ENCODE measurements at regions not wholly inside any gene's neighbourhood (a gene's known extent, or its start where the extent isn't known, plus 50 kb on each side); places are given as distances from the start of the nearest gene placed in this dataset.

GRCh38 chr13:29713839-29714238 is 118.4 kb upstream of the SLC7A1 start:
- Histone ChIP-seq H3K27ac (ENCODE audit: low read depth, low read length) (no peak overlapping the region), H3K4me1 (ENCODE audit: control insufficient read depth in 5 of 5, insufficient read depth in 5 of 5, low read length in 5 of 5) (no peaks in the 10 kb centered on the region), H3K9me3 (ENCODE audit: control insufficient read depth in 5 of 5, low read length in 5 of 5) (peaks cover 2 to 10% (median 5%) of the 10 kb centered on the region in 5 donors), H3K4me3 (ENCODE audit: low read depth in 1 of 5, low read length in 5 of 5) (no peak overlapping the region), H3K27me3 (ENCODE audit: control insufficient read depth in 5 of 5, insufficient read depth in 4 of 5, low read length in 5 of 5) (peaks cover 0 to 9% (median 0%) of the 10 kb centered on the region in 5 donors), H3K9ac (ENCODE audit: low read length in 5 of 5) (no peak overlapping the region), H3K36me3 (ENCODE audit: control insufficient read depth in 5 of 5, insufficient read depth in 5 of 5, low read length in 5 of 5) (no peaks in the 10 kb centered on the region)

GRCh38 chr13:29711776-29712175 is 116.3 kb upstream of the SLC7A1 start:
- Histone ChIP-seq H3K4me1 (ENCODE audit: control insufficient read depth in 5 of 5, insufficient read depth in 5 of 5, low read length in 5 of 5) (no peaks in the 10 kb centered on the region), H3K9me3 (ENCODE audit: control insufficient read depth in 5 of 5, low read length in 5 of 5) (peaks cover 2 to 10% (median 5%) of the 10 kb centered on the region in 5 donors), H3K27me3 (ENCODE audit: control insufficient read depth in 5 of 5, insufficient read depth in 4 of 5, low read length in 5 of 5) (peaks cover 0 to 9% (median 0%) of the 10 kb centered on the region in 5 donors), H3K4me3 (ENCODE audit: low read depth in 1 of 5, low read length in 5 of 5) (no peak overlapping the region), H3K9ac (ENCODE audit: low read length in 5 of 5) (no peak overlapping the region), H3K36me3 (ENCODE audit: control insufficient read depth in 5 of 5, insufficient read depth in 5 of 5, low read length in 5 of 5) (no peaks in the 10 kb centered on the region), H3K27ac (ENCODE audit: low read depth, low read length) (no peak overlapping the region)

GRCh38 chr13:29710511-29710910 is 115.0 kb upstream of the SLC7A1 start:
- Histone ChIP-seq H3K36me3 (ENCODE audit: control insufficient read depth in 5 of 5, insufficient read depth in 5 of 5, low read length in 5 of 5) (no peaks in the 10 kb centered on the region), H3K27ac (ENCODE audit: low read depth, low read length) (no peak overlapping the region), H3K9ac (ENCODE audit: low read length in 5 of 5) (no peak overlapping the region), H3K9me3 (ENCODE audit: control insufficient read depth in 5 of 5, low read length in 5 of 5) (peaks cover 2 to 10% (median 5%) of the 10 kb centered on the region in 5 donors), H3K4me3 (ENCODE audit: low read depth in 1 of 5, low read length in 5 of 5) (no peak overlapping the region), H3K27me3 (ENCODE audit: control insufficient read depth in 5 of 5, insufficient read depth in 4 of 5, low read length in 5 of 5) (peaks cover 0 to 9% (median 0%) of the 10 kb centered on the region in 5 donors), H3K4me1 (ENCODE audit: control insufficient read depth in 5 of 5, insufficient read depth in 5 of 5, low read length in 5 of 5) (no peaks in the 10 kb centered on the region)

- no peak overlapping the region for H3K9ac ChIP-seq (ENCODE audit: low read length in 5 of 5)
- no peak overlapping the region for H3K27ac ChIP-seq (ENCODE audit: low read depth, low read length)
- peaks cover 0 to 9% (median 0%) of the 10 kb centered on the region in 5 donors for H3K27me3 ChIP-seq (ENCODE audit: control insufficient read depth in 5 of 5, insufficient read depth in 4 of 5, low read length in 5 of 5)
- H3K4me1 ChIP-seq (ENCODE audit: control insufficient read depth in 5 of 5, insufficient read depth in 5 of 5, low read length in 5 of 5): peaks cover 4 to 8% (median 7%) of the 10 kb centered on the region in 5 donors
- no peak overlapping the region for H3K4me3 ChIP-seq (ENCODE audit: low read depth in 1 of 5, low read length in 5 of 5)
- H3K36me3 ChIP-seq (ENCODE audit: control insufficient read depth in 5 of 5, insufficient read depth in 5 of 5, low read length in 5 of 5): no peaks in the 10 kb centered on the region
- H3K9me3 ChIP-seq (ENCODE audit: control insufficient read depth in 5 of 5, low read length in 5 of 5): peaks cover 2 to 7% (median 5%) of the 10 kb centered on the region in 5 donors
Observed at GRCh38 chr13:29709407-29710069, 114.0 kb upstream of the SLC7A1 start.

- H3K9ac ChIP-seq (ENCODE audit: low read length in 5 of 5): no peak overlapping the region
- no peak overlapping the region for H3K27ac ChIP-seq (ENCODE audit: low read depth, low read length)
- H3K4me3 ChIP-seq (ENCODE audit: low read depth in 1 of 5, low read length in 5 of 5): no peak overlapping the region
- H3K36me3 ChIP-seq (ENCODE audit: control insufficient read depth in 5 of 5, insufficient read depth in 5 of 5, low read length in 5 of 5): no peaks in the 10 kb centered on the region
- H3K4me1 ChIP-seq (ENCODE audit: control insufficient read depth in 5 of 5, insufficient read depth in 5 of 5, low read length in 5 of 5): peaks cover 9 to 18% (median 15%) of the 10 kb centered on the region in 5 donors
- no peaks in the 10 kb centered on the region for H3K9me3 ChIP-seq (ENCODE audit: control insufficient read depth in 5 of 5, low read length in 5 of 5)
- peaks cover 0 to 9% (median 0%) of the 10 kb centered on the region in 5 donors for H3K27me3 ChIP-seq (ENCODE audit: control insufficient read depth in 5 of 5, insufficient read depth in 4 of 5, low read length in 5 of 5)
Observed at GRCh38 chr13:29707876-29708543, 112.5 kb upstream of the SLC7A1 start.

GRCh38 chr13:29706923-29707322 is 111.4 kb upstream of the SLC7A1 start:
- Histone ChIP-seq H3K4me3 (ENCODE audit: low read depth in 1 of 5, low read length in 5 of 5) (no peak overlapping the region), H3K36me3 (ENCODE audit: control insufficient read depth in 5 of 5, insufficient read depth in 5 of 5, low read length in 5 of 5) (no peaks in the 10 kb centered on the region), H3K27ac (ENCODE audit: low read depth, low read length) (no peak overlapping the region), H3K9me3 (ENCODE audit: control insufficient read depth in 5 of 5, low read length in 5 of 5) (no peaks in the 10 kb centered on the region), H3K9ac (ENCODE audit: low read length in 5 of 5) (no peak overlapping the region), H3K27me3 (ENCODE audit: control insufficient read depth in 5 of 5, insufficient read depth in 4 of 5, low read length in 5 of 5) (peaks cover 0 to 9% (median 0%) of the 10 kb centered on the region in 5 donors), H3K4me1 (ENCODE audit: control insufficient read depth in 5 of 5, insufficient read depth in 5 of 5, low read length in 5 of 5) (peaks cover 11 to 25% (median 20%) of the 10 kb centered on the region in 5 donors)

GRCh38 chr13:29704648-29705047 is 109.2 kb upstream of the SLC7A1 start:
- Histone ChIP-seq H3K27ac (ENCODE audit: low read depth, low read length) (no peak overlapping the region), H3K4me3 (ENCODE audit: low read depth in 1 of 5, low read length in 5 of 5) (no peak overlapping the region), H3K9ac (ENCODE audit: low read length in 5 of 5) (no peak overlapping the region), H3K36me3 (ENCODE audit: control insufficient read depth in 5 of 5, insufficient read depth in 5 of 5, low read length in 5 of 5) (no peaks in the 10 kb centered on the region), H3K27me3 (ENCODE audit: control insufficient read depth in 5 of 5, insufficient read depth in 4 of 5, low read length in 5 of 5) (no peaks in the 10 kb centered on the region), H3K4me1 (ENCODE audit: control insufficient read depth in 5 of 5, insufficient read depth in 5 of 5, low read length in 5 of 5) (peaks cover 11 to 25% (median 20%) of the 10 kb centered on the region in 5 donors), H3K9me3 (ENCODE audit: control insufficient read depth in 5 of 5, low read length in 5 of 5) (no peaks in the 10 kb centered on the region)

GRCh38 chr13:29703421-29703820 is 107.9 kb upstream of the SLC7A1 start:
- H3K4me1 ChIP-seq (ENCODE audit: control insufficient read depth in 5 of 5, insufficient read depth in 5 of 5, low read length in 5 of 5): peaks cover 11 to 25% (median 20%) of the 10 kb centered on the region in 5 donors
- H3K27ac ChIP-seq (ENCODE audit: low read depth, low read length): no peak overlapping the region
- H3K9ac ChIP-seq (ENCODE audit: low read length in 5 of 5): no peak overlapping the region
- H3K27me3 ChIP-seq (ENCODE audit: control insufficient read depth in 5 of 5, insufficient read depth in 4 of 5, low read length in 5 of 5): peaks cover 0 to 4% (median 0%) of the 10 kb centered on the region in 5 donors
- H3K36me3 ChIP-seq (ENCODE audit: control insufficient read depth in 5 of 5, insufficient read depth in 5 of 5, low read length in 5 of 5): no peaks in the 10 kb centered on the region
- H3K4me3 ChIP-seq (ENCODE audit: low read depth in 1 of 5, low read length in 5 of 5): peak overlapping the region in 2 of 5 donors; percentile 22 to 29
- H3K9me3 ChIP-seq (ENCODE audit: control insufficient read depth in 5 of 5, low read length in 5 of 5): no peaks in the 10 kb centered on the region

GRCh38 chr13:29702912-29703351 is 107.4 kb upstream of the SLC7A1 start:
- Histone ChIP-seq H3K4me3 (ENCODE audit: low read depth in 1 of 5, low read length in 5 of 5) (peak overlapping the region in 3 of 5 donors; percentile 22 to 42 (median 29)), H3K9ac (ENCODE audit: low read length in 5 of 5) (no peak overlapping the region), H3K4me1 (ENCODE audit: control insufficient read depth in 5 of 5, insufficient read depth in 5 of 5, low read length in 5 of 5) (peaks cover 11 to 25% (median 20%) of the 10 kb centered on the region in 5 donors), H3K27ac (ENCODE audit: low read depth, low read length) (no peak overlapping the region), H3K9me3 (ENCODE audit: control insufficient read depth in 5 of 5, low read length in 5 of 5) (no peaks in the 10 kb centered on the region), H3K27me3 (ENCODE audit: control insufficient read depth in 5 of 5, insufficient read depth in 4 of 5, low read length in 5 of 5) (peaks cover 0 to 4% (median 0%) of the 10 kb centered on the region in 5 donors), H3K36me3 (ENCODE audit: control insufficient read depth in 5 of 5, insufficient read depth in 5 of 5, low read length in 5 of 5) (no peaks in the 10 kb centered on the region)

- Histone ChIP-seq H3K36me3 (ENCODE audit: control insufficient read depth in 5 of 5, insufficient read depth in 5 of 5, low read length in 5 of 5) (no peaks in the 10 kb centered on the region), H3K27me3 (ENCODE audit: control insufficient read depth in 5 of 5, insufficient read depth in 4 of 5, low read length in 5 of 5) (peaks cover 0 to 8% (median 0%) of the 10 kb centered on the region in 5 donors), H3K4me1 (ENCODE audit: control insufficient read depth in 5 of 5, insufficient read depth in 5 of 5, low read length in 5 of 5) (peaks cover 3 to 8% (median 6%) of the 10 kb centered on the region in 5 donors), H3K27ac (ENCODE audit: low read depth, low read length) (no peak overlapping the region), H3K9me3 (ENCODE audit: control insufficient read depth in 5 of 5, low read length in 5 of 5) (no peaks in the 10 kb centered on the region), H3K4me3 (ENCODE audit: low read depth in 1 of 5, low read length in 5 of 5) (no peak overlapping the region), H3K9ac (ENCODE audit: low read length in 5 of 5) (no peak overlapping the region)
Observed at GRCh38 chr13:29698106-29698505, 102.6 kb upstream of the SLC7A1 start.

All from subcutaneous abdominal adipose tissue (tissue), 5 donors.